ENCODE measurements at regions not wholly inside any gene's neighbourhood (a gene's known extent, or its start where the extent isn't known, plus 50 kb on each side); places are given as distances from the start of the nearest gene placed in this dataset.

DNA sequence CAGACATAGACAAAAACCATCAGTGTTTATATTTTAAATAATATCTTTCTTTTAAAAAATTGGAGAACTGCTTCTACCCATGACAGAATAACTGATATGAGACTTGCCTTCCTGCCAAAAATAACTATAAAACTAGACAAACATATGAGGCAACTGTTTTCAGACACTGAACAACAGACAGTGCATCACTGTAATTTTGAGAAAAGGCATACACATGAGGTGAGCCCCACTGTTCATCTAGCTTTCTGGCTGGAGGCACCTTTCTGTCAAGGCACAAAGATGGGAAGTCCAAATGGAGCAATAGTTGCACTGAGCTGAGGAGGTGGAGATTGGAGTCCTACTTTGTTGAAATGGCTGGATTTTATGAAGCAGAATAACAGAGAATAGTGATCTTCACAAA, 71.9 kb upstream of the ZNF507 start:
- TF ChIP-seq CEBPB (IDR thresholded peaks at IDR 0.05), result no peak
- TF ChIP-seq, protein P1, sequence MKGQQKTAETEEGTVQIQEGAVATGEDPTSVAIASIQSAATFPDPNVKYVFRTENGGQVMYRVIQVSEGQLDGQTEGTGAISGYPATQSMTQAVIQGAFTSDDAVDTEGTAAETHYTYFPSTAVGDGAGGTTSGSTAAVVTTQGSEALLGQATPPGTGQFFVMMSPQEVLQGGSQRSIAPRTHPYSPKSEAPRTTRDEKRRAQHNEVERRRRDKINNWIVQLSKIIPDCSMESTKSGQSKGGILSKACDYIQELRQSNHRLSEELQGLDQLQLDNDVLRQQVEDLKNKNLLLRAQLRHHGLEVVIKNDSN (IDR thresholded peaks at IDR 0.05), result no peak
- TF ChIP-seq RAD21 (IDR thresholded peaks at IDR 0.05; ENCODE audit: low read depth), result no peak
- TF ChIP-seq, protein P2, sequence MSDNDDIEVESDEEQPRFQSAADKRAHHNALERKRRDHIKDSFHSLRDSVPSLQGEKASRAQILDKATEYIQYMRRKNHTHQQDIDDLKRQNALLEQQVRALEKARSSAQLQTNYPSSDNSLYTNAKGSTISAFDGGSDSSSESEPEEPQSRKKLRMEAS (IDR thresholded peaks at IDR 0.05), result no peak
- no peak for TF ChIP-seq EGR1 (IDR thresholded peaks at IDR 0.05)
- no peak for TF ChIP-seq YY1 (IDR thresholded peaks at IDR 0.05; ENCODE audit: low read depth)
- no peak for TF ChIP-seq TEAD4 (IDR thresholded peaks at IDR 0.05)
- TF ChIP-seq NFIC (IDR thresholded peaks at IDR 0.05), result no peak
- no peak for TF ChIP-seq FOXM1 (IDR thresholded peaks at IDR 0.05; ENCODE audit: borderline replicate concordance, low read depth)
- TF ChIP-seq TCF12 (IDR thresholded peaks at IDR 0.05; ENCODE audit: low read depth), result no peak
- TF ChIP-seq TAF1 (IDR thresholded peaks at IDR 0.05; ENCODE audit: low read depth), result no peak
- TF ChIP-seq, protein P3, sequence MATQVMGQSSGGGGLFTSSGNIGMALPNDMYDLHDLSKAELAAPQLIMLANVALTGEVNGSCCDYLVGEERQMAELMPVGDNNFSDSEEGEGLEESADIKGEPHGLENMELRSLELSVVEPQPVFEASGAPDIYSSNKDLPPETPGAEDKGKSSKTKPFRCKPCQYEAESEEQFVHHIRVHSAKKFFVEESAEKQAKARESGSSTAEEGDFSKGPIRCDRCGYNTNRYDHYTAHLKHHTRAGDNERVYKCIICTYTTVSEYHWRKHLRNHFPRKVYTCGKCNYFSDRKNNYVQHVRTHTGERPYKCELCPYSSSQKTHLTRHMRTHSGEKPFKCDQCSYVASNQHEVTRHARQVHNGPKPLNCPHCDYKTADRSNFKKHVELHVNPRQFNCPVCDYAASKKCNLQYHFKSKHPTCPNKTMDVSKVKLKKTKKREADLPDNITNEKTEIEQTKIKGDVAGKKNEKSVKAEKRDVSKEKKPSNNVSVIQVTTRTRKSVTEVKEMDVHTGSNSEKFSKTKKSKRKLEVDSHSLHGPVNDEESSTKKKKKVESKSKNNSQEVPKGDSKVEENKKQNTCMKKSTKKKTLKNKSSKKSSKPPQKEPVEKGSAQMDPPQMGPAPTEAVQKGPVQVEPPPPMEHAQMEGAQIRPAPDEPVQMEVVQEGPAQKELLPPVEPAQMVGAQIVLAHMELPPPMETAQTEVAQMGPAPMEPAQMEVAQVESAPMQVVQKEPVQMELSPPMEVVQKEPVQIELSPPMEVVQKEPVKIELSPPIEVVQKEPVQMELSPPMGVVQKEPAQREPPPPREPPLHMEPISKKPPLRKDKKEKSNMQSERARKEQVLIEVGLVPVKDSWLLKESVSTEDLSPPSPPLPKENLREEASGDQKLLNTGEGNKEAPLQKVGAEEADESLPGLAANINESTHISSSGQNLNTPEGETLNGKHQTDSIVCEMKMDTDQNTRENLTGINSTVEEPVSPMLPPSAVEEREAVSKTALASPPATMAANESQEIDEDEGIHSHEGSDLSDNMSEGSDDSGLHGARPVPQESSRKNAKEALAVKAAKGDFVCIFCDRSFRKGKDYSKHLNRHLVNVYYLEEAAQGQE (IDR thresholded peaks at IDR 0.05; ENCODE audit: low read depth), result no peak
- TF ChIP-seq ZBTB7A (IDR thresholded peaks at IDR 0.05; ENCODE audit: low read depth), result no peak

DNA sequence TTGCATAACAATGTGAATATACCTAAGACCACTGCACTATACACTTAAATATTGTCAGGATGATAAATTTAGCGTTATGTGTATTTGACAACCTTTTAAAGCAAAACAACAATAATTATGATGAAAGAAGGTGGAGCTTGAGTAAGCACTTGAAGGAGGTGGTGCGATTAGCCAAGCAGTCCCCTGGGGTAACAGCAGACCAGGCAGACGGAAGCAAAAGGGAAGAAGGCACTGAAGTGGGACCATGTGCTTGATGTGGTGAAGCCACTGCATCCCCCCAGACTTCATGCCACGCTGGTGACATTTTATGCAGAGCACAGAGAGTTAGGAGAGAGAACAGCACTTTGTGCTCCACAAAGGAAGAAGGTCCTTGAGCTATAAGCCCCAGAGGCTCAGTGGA, 58.3 kb upstream of the ZNF507 start:
- TF ChIP-seq EP300 (IDR thresholded peaks at IDR 0.05; ENCODE audit: borderline replicate concordance) (no peak), CREB1 (IDR thresholded peaks at IDR 0.05; ENCODE audit: low read depth) (no peak), EGR1 (IDR thresholded peaks at IDR 0.05) (no peak), TCF12 (IDR thresholded peaks at IDR 0.05; ENCODE audit: low read depth) (no peak), ZBTB7A (IDR thresholded peaks at IDR 0.05; ENCODE audit: low read depth) (no peak), TEAD4 (IDR thresholded peaks at IDR 0.05) (no peak), TAF1 (IDR thresholded peaks at IDR 0.05; ENCODE audit: low read depth) (no peak), RAD21 (IDR thresholded peaks at IDR 0.05; ENCODE audit: low read depth) (no peak), NFIC (IDR thresholded peaks at IDR 0.05) (no peak), YY1 (IDR thresholded peaks at IDR 0.05; ENCODE audit: low read depth) (no peak)
- TF ChIP-seq, protein P1 (IDR thresholded peaks at IDR 0.05), result no peak

DNA sequence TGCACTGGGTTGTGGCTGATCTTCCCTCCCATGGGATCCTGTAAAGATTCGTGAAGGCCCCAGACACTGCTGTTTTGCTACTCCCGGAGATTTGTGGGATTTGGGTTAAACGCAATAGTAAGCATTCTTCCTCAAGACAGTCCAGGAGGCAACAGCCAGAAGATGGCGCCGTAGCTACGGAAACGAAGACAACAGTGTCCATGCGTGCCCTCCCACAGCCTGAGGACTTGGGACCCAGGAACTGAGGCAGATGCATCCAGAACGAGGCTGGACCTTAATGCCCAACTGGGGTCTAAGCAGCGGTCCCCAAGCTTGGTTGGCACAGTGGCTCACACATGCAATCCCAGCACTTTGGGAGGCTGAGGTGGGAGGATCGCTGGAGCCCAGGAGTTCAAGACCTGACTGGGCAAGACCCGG, 57.6 kb upstream of the ZNF507 start:
- TF ChIP-seq, protein P3 (IDR thresholded peaks at IDR 0.05; ENCODE audit: low read depth), result no peak
- TF ChIP-seq RAD21 (IDR thresholded peaks at IDR 0.05; ENCODE audit: low read depth), result peak; percentile 77
- no peak for TF ChIP-seq TAF1 (IDR thresholded peaks at IDR 0.05; ENCODE audit: low read depth)
- TF ChIP-seq CREB1 (IDR thresholded peaks at IDR 0.05; ENCODE audit: low read depth), result no peak
- no peak for TF ChIP-seq NFIC (IDR thresholded peaks at IDR 0.05)

DNA sequence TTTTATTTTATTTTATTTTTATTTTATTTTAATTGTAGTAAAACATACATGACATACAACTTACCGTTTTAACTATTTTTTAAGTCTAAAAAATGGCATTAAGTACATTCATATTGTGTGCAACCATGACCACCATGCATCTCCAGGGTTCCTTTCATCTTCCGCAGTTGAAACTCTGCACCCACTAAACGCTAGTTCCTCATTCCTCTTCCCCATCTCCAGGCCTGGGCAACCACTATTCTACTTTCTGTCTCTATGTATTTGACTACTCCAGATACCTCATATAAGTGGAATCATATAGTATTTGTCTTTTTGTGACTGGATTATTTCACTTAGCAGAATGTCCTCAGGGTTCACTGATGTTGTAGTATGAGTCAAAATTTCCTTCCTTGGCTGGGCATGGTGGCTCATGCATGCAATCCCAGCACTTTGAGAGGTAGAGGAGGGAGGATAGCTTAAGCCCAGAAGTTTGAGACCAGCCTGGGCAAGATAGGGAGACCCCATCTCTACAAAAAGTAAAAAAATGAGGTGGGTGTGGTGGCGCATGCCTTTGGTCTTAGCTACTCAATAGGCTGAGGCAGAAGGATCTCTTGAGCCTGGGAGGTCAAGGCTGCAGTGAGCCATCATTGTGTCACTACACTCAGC, 55.7 kb upstream of the ZNF507 start:
- TF ChIP-seq ZBTB7A (IDR thresholded peaks at IDR 0.05; ENCODE audit: low read depth) (no peak), TAF1 (IDR thresholded peaks at IDR 0.05; ENCODE audit: low read depth) (no peak)

DNA sequence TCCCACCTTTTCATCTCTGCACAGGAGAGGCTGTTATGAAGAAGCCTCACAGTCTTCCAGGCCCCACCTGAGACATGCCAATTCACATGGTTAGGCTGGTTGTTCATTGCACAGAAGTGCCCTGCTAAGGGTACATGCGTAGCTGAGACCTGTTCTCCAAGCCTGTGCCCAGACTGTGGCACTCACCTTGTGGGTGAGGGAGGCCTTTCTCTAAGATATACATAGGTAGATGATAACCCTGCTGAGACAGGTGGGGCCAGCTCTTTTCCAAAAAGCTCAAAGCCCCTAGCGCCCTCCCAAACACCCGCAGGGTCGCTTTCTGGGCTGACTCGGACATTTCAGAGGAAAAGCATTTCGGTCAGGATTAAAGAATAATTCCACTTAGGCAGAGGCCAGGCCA, 53.5 kb upstream of the ZNF507 start:
- TF ChIP-seq, protein P2 (IDR thresholded peaks at IDR 0.05), result no peak
- no peak for TF ChIP-seq RAD21 (IDR thresholded peaks at IDR 0.05; ENCODE audit: low read depth)

DNA sequence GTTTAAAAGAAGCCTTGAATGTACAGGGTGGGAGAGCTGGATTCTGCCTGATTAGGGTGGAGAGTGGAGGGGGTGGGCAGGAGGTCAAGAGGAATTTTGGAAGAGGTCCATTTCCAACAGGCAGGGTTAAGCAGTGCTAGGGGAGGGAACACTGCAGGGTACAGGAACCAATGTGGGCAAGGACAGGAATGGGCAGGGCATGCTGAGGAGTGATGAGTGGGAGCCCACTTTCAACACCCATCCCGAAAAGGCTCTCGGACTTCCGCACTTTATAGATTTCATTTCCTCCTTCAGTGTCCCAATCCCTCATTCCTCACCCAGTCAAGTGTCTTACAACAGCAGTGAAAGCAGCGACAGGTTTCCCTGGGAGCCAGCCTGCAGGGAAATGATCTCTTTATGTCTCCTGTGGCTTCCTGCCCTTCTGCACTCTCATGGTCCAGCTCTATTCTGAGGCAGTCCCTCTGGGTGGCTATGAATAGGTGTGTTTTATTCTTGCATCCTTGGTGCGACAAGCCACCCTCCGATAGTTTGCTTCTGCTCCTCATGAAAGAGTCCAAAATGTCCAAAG, 50.5 kb upstream of the ZNF507 start:
- TF ChIP-seq, protein P1 (IDR thresholded peaks at IDR 0.05), result no peak
- TF ChIP-seq ZBTB7A (IDR thresholded peaks at IDR 0.05; ENCODE audit: low read depth) (no peak), NFIC (IDR thresholded peaks at IDR 0.05) (no peak), TEAD4 (IDR thresholded peaks at IDR 0.05) (no peak), TCF12 (IDR thresholded peaks at IDR 0.05; ENCODE audit: low read depth) (no peak), YY1 (IDR thresholded peaks at IDR 0.05; ENCODE audit: low read depth) (no peak), EGR1 (IDR thresholded peaks at IDR 0.05) (no peak), EP300 (IDR thresholded peaks at IDR 0.05; ENCODE audit: borderline replicate concordance) (no peak), TAF1 (IDR thresholded peaks at IDR 0.05; ENCODE audit: low read depth) (no peak), CEBPB (IDR thresholded peaks at IDR 0.05) (no peak), FOXM1 (IDR thresholded peaks at IDR 0.05; ENCODE audit: borderline replicate concordance, low read depth) (no peak), CREB1 (IDR thresholded peaks at IDR 0.05; ENCODE audit: low read depth) (no peak)
- TF ChIP-seq, protein P3 (IDR thresholded peaks at IDR 0.05; ENCODE audit: low read depth), result no peak

Measured in Ishikawa (cell line).